GM23248 (cell line): ENCODE measurements at regions not wholly inside any gene's neighbourhood (a gene's known extent, or its start where the extent isn't known, plus 50 kb on each side); places are given as distances from the start of the nearest gene placed in this dataset.

Experiments
- EZH2 ChIP-seq: fragments of 200-600 bp; sonication (generic); IDR thresholded peaks from 2 replicates; pipeline ENCODE4 v1.6.1; 2018; ENCODE audit warnings: antibody characterized with exemption, mild to moderate bottlenecking; ENCODE audit not compliant: insufficient read depth, poor library complexity, severe bottlenecking
- EZH2phosphoT487 ChIP-seq: fragments of 200-600 bp; sonication (generic); IDR thresholded peaks from 2 replicates; pipeline ENCODE4 v1.6.1; 2018; ENCODE audit warnings: antibody characterized with exemption, moderate library complexity, mild to moderate bottlenecking, low read depth; ENCODE audit not compliant: insufficient read depth

- TF ChIP-seq EZH2 (no peak), EZH2phosphoT487 (no peak)
Observed at GRCh38 chr5:62937661-62938558, 359.3 kb downstream of the LRRC70 start.
